ENCODE measurements at regions not wholly inside any gene's neighbourhood (a gene's known extent, or its start where the extent isn't known, plus 50 kb on each side); places are given as distances from the start of the nearest gene placed in this dataset.

GRCh38 chr4:1532549-1533395 is 126.5 kb upstream of the NKX1-1 start:
- H3K27me3 ChIP-seq (ENCODE audit: insufficient read depth, poor library complexity, severe bottlenecking) = no peaks in the 10 kb centered on the region
- TF ChIP-seq GABPA (IDR thresholded peaks at IDR 0.05; ENCODE audit: low read depth) (no peak), SPI1 (IDR thresholded peaks at IDR 0.05; ENCODE audit: borderline replicate concordance, low read depth) (no peak), POLR2AphosphoS5 (IDR thresholded peaks at IDR 0.05; ENCODE audit: low read depth) (no peak), REST (IDR thresholded peaks at IDR 0.05; ENCODE audit: insufficient replicate concordance, low read depth) (no peak), CTCF (IDR thresholded peaks at IDR 0.05; ENCODE audit: insufficient read depth, low read length) (no peak)
- no peak for DNase-seq (ENCODE audit: low read depth in 1 of 2, low spot score in 1 of 2)
- no peak overlapping the region for H3K27ac ChIP-seq (replicated peaks)
- H3K4me3 ChIP-seq (replicated peaks; ENCODE audit: insufficient read depth, low read length) = no peak overlapping the region

GRCh38 chr4:1531683-1532548 is 125.7 kb upstream of the NKX1-1 start:
- Histone ChIP-seq H3K27ac (replicated peaks) (no peak overlapping the region), H3K4me3 (replicated peaks; ENCODE audit: insufficient read depth, low read length) (no peak overlapping the region), H3K27me3 (ENCODE audit: insufficient read depth, poor library complexity, severe bottlenecking) (no peaks in the 10 kb centered on the region)
- DNase-seq (ENCODE audit: low read depth in 1 of 2, low spot score in 1 of 2) = no peak
- TF ChIP-seq CTCF (IDR thresholded peaks at IDR 0.05; ENCODE audit: insufficient read depth, low read length) = no peak
- TF ChIP-seq GABPA (IDR thresholded peaks at IDR 0.05; ENCODE audit: low read depth) = no peak
- no peak for TF ChIP-seq REST (IDR thresholded peaks at IDR 0.05; ENCODE audit: insufficient replicate concordance, low read depth)
- TF ChIP-seq POLR2AphosphoS5 (IDR thresholded peaks at IDR 0.05; ENCODE audit: low read depth) = no peak
- TF ChIP-seq SPI1 (IDR thresholded peaks at IDR 0.05; ENCODE audit: borderline replicate concordance, low read depth) = no peak

- Histone ChIP-seq H3K27me3 (ENCODE audit: insufficient read depth, poor library complexity, severe bottlenecking) (no peaks in the 10 kb centered on the region), H3K27ac (replicated peaks) (no peak overlapping the region), H3K4me3 (replicated peaks; ENCODE audit: insufficient read depth, low read length) (no peak overlapping the region)
- TF ChIP-seq CTCF (IDR thresholded peaks at IDR 0.05; ENCODE audit: insufficient read depth, low read length) = no peak
- TF ChIP-seq GABPA (IDR thresholded peaks at IDR 0.05; ENCODE audit: low read depth) = no peak
- TF ChIP-seq REST (IDR thresholded peaks at IDR 0.05; ENCODE audit: insufficient replicate concordance, low read depth) = no peak
- TF ChIP-seq POLR2AphosphoS5 (IDR thresholded peaks at IDR 0.05; ENCODE audit: low read depth) = no peak
- TF ChIP-seq SPI1 (IDR thresholded peaks at IDR 0.05; ENCODE audit: borderline replicate concordance, low read depth) = no peak
- no peak for DNase-seq (ENCODE audit: low read depth in 1 of 2, low spot score in 1 of 2)
These were observed 124.1 kb upstream of the NKX1-1 start for GRCh38 chr4:1530356-1530755.
